ENCODE measurements at regions not wholly inside any gene's neighbourhood (a gene's known extent, or its start where the extent isn't known, plus 50 kb on each side); places are given as distances from the start of the nearest gene placed in this dataset.
"Not testable (repeated sequence)": the region's sequence is repeated elsewhere in the genome, so short reads cannot be mapped to it uniquely, and the experiment has no call there.

DNA sequence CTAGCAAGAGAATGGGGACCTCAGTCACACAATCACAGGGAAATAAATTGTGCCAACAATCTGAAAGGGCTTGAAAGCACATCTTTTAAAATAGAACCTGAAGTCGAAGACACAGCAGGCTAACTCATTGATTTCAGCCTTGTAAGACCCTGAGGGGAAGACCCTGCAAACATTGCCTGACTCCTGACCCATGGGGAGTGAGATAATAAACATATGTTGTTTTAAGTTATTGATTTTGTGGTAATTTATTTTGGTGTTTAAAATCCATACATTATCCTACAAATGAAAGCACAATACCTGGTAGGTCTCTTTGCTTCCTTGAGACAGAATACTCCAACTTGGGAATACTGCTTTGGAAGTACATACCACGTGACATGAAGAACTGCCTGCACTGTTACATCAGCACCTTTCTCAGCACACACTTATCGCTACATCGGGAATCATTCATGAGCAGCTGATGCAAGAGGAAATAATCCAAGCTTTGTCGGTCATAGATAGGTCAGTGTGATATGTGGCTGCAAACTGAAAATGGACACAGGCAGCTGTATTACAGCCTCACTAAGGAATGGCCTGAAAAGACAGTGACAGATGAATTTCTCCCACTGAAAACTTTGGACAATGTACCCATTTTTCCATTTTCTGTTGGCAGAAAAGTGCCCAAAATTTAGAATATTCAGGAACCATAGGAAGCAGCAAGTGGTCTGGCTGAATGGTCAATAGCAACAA is 494.5 kb upstream of the MAP2 start:
- no peak for DNase-seq (ENCODE audit: low read depth in 4 of 4, low spot score in 1 of 4)

DNA sequence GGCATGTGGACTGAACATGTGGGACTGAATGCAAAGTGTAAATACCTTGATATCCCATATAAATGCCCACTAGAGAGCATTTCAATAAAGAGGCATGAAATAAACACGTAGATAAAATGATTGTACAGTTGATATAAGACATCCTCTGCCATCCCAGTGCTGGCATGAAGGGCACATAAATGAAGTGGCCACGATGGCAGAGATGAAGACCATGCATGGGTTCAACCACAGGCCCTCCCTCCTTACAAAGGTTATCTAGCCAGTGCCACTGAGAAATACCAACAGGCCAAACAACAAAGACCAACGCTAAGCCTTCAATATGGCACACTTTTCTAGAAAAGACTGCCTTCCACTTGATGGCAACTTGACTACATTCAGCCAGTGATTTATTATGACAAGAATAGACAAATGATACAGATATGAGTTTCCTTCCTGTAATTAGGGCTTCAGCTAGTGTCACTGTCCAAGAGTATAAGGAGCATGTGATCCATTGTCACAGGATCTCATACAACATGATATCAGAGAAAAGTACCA is 493.9 kb upstream of the MAP2 start:
- DNase-seq (ENCODE audit: low read depth in 4 of 4, low spot score in 1 of 4): no peak

DNA sequence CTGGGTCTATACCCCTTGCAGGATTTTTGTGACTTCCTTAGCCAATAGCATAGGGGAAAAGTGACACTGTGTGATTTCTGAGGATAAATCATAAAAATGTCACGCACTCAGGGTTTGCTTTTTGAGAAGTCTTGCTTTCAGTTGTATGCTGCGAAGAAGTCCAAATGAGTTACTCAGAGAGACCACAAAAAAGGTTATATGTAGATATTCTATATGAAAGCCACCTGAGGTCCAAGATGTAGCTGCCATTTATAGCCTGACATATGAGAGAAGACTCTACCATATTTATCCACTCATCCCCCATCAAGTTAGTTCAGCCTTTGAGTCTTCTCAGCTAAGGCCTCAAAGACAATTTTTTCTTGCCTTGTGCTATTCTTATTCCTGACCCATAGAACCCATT is 488.3 kb upstream of the MAP2 start:
- no peak for DNase-seq (ENCODE audit: low read depth in 4 of 4, low spot score in 1 of 4)

DNA sequence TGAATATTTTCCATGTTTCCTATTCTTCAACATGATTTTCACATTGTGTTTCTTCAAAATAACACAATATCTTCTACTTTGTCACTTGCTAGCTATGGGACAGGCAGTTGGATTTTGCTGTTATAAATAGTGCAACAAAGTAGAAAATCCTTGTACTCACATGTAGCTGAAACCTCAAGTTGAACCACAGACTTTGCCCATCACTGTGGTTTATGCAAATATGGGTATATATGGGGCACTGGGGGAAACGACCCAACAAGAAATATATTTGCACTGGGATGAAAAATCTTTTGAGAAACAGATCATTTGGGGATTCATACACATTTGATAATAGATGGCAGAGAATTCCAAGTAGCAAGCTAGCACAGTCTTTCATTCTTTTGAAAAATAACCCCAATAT is 486.3 kb upstream of the MAP2 start:
- no peak for DNase-seq (ENCODE audit: low read depth in 4 of 4, low spot score in 1 of 4)

DNA sequence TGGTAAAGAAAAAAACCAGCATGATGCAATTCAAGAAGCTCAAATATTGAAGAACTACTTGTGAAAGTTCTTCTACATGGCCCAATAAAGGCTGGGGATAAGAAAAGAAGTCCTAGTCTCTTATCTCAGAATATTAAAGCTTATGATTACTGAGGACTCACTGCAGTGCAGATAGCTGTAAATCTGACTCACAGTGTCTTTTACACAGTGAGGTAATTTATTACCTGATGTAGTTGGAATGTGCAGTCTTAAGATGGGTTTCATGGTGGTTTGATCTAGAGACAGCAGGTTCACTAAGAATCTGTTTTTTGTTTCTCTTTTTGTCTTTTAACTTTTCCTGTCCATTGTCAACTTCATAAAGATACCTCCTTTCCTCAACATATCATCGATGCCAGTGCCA is 484.0 kb upstream of the MAP2 start:
- DNase-seq (ENCODE audit: low read depth in 4 of 4, low spot score in 1 of 4): no peak

DNA sequence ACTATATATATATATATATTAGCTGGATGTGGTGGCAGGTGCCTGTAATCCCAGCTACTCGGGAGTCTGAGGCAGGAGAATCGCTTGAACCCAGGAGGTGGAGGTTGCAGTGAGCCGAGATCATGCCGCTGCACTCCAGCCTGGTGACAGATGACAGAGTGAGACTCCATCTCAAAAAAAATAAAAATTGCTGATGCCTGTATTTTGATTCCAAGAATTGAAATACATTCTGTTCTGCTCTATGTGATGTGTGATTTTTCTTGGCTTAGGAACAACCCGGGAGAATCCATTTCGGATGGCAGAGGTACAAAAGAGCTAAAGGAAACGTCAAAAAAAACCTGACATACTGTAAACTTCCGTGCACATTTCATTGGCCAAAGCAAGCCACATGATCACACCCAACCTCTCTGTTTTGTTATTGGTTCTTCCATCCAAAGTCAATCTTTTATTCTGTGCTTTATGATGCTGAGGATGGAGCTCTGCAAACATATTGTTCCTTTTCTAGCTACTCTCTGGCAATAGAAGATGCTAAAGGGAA is 478.1 kb upstream of the MAP2 start:
- no peak for DNase-seq (ENCODE audit: low read depth in 4 of 4, low spot score in 1 of 4)

DNA sequence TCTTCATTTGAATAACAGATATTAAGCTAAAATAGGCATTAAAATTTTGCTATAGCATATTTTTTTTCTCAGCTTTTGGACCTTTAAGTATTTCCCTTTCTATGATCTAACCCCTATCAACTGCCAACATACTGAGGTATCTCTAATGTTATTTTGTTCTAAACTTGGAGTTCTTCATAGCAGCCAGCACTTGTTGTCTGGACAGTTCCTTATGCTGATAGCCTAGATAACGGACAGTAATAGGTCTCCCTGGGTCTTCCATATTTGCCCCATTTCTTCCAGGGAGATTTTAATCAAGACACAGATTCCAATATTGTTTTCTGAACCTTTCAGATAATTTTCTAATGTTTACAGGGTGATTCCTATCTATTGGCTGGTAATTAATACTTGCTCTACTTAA is 475.8 kb upstream of the MAP2 start:
- no peak for DNase-seq (ENCODE audit: low read depth in 4 of 4, low spot score in 1 of 4)

DNA sequence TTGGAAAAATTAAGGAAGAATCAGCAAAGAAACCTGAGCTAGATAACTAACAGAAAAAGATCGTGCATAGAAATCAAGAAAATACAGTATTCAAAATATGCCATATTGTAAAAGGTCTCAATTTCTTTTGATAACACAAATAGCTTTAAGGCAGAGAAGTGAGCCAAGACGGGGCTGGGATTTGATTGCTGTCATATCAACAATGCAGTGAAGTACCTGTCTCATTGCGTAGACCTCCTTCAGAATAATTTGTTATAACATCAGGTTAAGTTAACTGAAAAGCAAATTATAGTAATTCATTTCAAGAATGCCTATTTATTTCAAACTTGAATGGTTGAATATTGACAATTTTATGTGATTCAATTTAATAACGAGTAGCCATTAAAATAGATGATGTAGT is 453.8 kb upstream of the MAP2 start:
- no peak for DNase-seq (ENCODE audit: low read depth in 4 of 4, low spot score in 1 of 4)

DNA sequence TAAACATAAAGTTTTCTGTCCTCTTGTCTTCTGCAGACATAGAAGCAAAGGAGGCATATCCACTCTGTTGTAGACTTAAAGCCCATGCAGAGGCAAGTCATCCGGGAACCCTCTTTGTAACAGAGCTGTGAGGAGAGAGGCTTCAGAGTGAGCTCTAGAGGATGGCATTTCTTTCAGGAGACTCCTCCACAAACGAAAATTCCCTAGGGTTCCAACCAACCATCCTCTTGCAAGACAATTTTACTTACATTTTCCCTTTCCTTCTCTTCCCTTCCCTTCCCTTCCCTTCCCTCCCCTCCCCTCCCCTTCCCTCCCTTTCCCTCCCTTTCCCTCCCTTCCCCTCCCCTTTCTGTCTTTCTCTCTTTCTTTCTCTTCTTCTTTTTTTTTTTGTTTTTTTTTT is 446.3 kb upstream of the MAP2 start:
- DNase-seq (ENCODE audit: low read depth in 4 of 4, low spot score in 1 of 4): no peak

DNA sequence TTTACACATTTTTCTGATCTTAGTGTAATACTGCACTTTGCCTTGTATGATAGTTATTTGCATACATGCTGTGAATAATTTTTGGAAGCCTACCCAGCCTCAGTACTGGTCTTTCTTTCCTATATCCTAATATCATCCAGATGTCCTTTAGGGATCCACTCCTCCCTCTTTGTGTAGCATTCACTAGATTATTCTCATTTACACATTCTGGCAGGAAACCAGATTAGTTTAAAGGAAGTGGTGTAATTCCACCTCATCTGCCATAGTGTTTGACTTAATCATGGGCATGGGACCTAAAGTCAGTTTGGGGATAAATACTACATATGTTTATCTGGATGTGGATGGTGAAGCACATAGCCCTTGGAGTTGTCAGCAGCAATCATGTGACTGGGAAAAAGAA is 444.9 kb upstream of the MAP2 start:
- DNase-seq (ENCODE audit: low read depth in 4 of 4, low spot score in 1 of 4): no peak

DNA sequence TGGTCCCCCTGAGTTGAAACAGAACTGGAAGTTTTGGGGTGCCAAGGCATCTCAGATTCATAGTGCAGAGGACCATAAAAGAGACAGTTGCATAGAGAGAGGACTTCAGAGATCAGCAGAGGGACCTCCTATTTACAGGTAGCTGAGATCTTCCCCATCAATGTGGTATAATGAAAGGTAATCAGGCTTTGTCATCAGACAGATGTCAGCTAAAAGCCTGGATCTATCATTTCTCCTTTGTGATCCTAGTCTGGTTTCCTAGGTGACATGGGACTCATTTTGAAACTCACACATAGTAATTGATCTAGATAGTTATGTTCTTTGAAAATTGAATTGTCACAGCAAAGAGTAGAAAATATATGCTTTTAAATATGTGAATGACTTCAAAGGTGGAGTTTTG is 443.5 kb upstream of the MAP2 start:
- no peak for DNase-seq (ENCODE audit: low read depth in 4 of 4, low spot score in 1 of 4)

DNA sequence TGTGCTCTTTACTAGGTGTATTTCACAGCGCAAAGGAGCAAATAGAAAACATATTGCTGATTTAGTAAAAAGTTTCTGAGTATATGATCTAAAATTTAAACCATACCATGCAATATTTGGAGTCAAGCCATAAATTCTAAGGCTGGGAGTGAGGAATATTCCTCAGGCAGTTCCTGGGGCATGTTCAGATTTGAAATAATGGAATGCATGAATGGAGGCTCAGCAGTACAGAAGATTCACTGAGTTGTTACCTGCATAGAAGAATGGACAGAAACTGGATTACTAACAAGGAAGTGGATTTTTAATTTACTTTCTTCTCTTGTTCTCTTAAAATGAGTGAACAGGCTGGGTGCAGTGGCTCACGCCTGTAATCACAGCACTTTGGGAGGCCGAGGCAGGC is 441.0 kb upstream of the MAP2 start:
- no peak for DNase-seq (ENCODE audit: low read depth in 4 of 4, low spot score in 1 of 4)

DNA sequence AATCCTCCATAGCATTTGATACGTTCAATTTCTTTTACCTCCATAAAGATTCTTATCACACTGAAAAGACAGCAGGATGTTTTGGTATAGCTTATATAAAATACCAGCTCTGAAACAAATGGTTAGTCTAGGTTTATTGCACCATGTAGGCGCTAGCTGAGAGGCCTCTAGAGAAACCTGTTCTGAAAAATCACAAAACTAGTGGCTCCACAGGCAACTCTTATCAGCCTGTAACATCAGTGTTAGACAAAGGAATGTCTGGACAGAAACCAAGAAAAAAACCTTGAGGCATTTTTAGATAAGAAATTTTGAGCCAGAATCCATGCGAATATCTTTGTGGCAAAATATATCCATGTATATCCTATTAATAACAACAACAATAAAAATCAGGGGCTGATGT is 440.4 kb upstream of the MAP2 start:
- DNase-seq (ENCODE audit: low read depth in 4 of 4, low spot score in 1 of 4): no peak

DNA sequence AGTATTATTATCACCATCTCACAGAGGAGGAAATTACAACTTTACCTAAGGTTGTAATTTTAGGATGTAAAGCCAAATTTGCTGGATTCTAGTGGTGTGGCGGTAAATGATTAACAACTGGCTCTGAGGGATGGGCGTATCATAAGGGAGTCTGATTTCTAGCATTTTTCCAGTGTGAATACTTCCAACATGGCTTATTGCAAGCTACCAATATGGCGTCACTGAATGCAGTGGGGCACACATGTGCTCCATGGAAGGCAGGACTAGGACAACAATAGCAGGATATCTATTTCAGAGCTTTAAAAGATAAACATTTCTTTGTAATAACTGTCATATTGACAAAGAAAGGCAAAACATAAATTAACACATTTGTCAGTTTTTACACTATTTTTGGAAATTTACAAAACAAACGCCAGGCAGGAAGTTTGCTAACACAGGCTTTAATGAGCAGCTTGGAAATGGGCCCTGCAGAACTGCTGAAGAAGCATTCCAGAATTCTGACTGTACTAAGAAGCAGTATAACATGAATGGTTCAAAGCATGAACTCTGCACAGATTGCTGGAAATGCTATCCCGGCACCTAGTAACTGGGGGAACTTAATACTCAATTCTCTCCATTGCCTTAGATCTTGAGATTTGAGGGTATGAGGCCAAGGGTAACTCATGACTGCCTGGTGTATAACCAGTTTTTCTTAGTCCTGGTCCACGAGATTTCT is 439.3 kb upstream of the MAP2 start:
- DNase-seq (ENCODE audit: low read depth in 4 of 4, low spot score in 1 of 4): no peak

DNA sequence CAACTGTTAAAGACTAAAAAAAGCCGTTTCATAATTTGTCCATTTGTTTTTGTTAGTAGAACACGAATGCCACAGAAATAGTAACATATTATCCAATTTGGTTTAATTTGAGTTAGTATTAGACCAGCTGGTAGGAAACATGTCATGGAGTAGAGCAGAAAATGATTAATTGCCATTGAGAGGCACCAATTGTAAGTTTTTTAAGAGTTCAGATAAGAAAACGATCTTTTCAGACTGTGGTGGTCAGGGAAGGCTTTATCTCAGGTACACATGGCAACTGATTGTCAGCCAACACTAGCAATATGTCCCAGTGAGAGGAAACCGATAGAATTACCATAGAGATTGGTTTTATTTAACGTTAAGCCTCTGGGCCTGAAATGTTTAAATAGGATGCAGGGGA is 438.2 kb upstream of the MAP2 start:
- DNase-seq (ENCODE audit: low read depth in 4 of 4, low spot score in 1 of 4): no peak

DNA sequence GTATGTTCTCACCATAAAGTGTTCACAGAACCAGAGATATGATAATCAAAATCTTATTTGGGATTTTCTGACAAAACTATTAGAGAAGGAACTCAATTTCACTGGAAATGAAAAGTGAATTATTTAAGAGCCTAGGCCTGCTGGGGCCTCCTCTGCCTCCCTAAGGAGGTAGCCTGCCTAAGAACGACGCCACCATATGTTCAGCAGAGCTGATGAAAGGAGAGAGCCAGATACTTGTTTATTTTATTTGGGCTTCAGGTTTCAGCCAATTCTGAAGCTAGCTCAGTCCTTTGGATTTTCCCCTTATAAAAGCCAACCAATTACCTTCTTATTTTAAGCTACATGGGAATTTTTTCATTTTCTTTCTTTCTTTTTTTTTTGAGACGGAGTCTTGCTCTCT is 433.1 kb upstream of the MAP2 start:
- no peak for DNase-seq (ENCODE audit: low read depth in 4 of 4, low spot score in 1 of 4)

DNA sequence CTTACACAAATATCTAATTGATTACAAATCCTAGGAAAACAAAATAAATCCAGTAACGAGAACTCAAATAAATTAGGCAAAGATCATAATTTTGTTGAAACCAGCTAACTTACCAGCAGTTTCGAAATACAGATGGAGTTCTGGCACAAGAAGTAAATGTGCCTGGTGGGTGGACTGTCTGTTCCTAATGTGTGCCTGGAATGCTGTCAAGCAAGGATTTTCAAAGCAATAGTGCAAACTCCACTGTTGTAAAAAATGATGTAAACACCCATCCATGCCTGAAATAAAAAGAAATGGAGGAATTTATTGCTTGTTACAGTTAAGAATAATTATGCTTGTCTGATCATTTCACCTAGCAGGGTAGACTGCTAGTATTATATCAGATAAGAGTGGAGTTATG is 423.9 kb upstream of the MAP2 start:
- no peak for DNase-seq (ENCODE audit: low read depth in 4 of 4, low spot score in 1 of 4)

DNA sequence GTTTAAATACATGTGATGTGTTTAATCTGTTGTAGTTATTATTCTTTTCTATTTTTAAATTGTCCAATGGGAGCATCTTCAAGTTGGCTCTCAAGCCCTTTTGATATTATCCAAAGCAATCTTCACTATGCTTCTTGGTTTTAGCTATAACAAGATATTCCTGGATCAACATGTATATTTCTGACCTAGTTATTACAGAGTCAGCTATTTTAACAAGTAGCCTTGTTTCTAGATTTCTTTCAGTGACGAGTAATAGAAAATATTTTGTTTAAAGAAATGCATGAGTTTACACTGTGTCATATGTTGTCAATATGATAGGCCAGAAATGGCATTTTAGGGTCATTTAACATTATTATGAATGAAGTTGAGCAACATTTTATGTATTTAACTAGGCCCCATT is 421.8 kb upstream of the MAP2 start:
- no peak for DNase-seq (ENCODE audit: low read depth in 4 of 4, low spot score in 1 of 4)

DNA sequence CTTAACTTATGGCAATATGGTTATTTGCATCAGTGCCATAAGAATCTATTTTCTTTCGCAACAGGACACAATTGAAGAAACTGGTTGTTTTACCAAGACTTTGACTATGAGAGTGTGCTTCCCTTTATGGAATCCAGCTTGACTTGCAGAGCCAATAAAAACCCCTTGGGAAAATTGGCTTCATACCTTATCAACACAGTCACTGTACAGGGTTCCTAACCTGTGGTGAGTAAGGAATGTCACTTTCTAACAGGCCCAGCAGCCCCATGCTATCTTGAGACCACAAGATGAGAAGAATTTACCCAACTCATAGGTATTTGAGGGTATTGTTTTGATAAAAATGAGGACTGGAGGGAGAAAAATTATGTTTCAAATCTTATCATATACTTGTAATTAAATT is 418.5 kb upstream of the MAP2 start:
- no peak for DNase-seq (ENCODE audit: low read depth in 4 of 4, low spot score in 1 of 4)

DNA sequence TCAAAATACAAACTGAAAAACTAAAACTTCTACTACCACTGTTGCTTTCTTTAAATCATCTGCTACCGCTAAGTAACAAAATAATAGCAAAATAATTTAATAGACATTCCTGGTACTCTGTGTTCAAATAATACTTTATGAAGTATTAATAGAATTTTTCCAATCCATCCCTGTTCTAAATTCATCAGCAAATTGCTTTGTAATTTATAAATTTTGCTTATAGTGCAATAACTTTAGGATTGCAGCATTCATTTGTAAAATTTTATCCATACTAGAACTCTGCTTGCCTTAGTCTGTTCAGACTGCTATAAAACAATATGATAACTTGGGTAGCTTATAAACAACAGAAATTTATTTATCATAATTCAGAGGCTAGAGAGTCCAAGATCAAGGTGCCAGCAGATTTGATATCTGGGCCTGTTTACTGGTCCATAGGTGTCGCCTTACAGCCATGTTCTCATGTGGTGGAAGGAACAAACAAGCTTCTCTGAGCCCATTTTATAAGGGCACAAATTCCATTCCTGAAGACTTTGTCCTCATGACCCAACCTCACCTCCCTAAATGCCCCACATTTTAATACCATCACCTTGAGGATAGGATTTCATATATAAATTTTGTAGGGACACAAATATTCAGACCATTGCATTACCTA is 415.1 kb upstream of the MAP2 start:
- DNase-seq (ENCODE audit: low read depth in 4 of 4, low spot score in 1 of 4): no peak

DNA sequence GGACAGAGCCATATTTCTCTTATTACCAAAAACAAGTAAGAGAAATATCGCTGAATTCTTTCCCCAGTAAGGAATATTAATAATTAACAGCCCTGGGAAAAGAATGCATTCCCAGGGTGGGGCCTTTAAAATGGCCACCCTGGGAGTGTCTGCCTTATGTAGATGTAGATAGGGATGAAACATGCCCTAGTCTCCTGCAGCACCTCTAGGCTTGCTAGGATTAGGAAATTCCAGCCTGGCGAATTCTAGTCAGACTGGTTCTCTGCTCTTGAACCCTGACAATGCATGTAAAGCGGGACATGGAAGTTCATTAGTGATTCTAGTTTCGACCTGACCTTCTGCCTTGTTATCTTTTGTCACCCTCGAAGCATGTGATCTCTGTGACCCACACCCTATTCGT is 405.2 kb upstream of the MAP2 start:
- not testable (repeated sequence) for DNase-seq (ENCODE audit: low read depth in 4 of 4, low spot score in 1 of 4)

DNA sequence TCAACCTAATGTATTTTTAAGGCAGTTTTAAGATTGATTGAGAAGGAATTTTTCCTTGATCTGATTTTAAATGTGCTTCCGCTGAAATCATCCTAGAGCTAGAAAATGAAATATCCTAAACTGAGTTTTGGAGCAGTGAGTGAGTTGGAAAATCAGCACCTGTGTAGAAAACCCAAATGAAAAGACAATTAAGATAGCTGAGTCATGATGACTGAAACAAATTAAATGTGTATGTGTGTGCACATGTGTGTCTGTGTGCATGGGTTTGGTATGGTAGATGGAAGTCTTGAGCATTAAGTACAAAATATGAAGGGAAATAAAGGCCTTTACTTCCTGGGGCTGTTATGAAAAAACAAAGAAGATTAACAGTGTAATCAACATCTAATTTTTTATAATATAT is 394.6 kb upstream of the MAP2 start:
- DNase-seq (ENCODE audit: low read depth in 4 of 4, low spot score in 1 of 4): no peak

Data from stimulated activated CD4-positive, alpha-beta T cell treated with anti-CD3 and anti-CD28 coated beads, Interleukin-1b, Interleukin-23, amount 100 ng/mL, for 24 hours (primary cell).